ENCODE measurements at regions not wholly inside any gene's neighbourhood (a gene's known extent, or its start where the extent isn't known, plus 50 kb on each side); places are given as distances from the start of the nearest gene placed in this dataset.

GRCh38 chr1:68551459-68551858, 54.6 kb upstream of the DEPDC1 start:
- TF ChIP-seq, protein P1, sequence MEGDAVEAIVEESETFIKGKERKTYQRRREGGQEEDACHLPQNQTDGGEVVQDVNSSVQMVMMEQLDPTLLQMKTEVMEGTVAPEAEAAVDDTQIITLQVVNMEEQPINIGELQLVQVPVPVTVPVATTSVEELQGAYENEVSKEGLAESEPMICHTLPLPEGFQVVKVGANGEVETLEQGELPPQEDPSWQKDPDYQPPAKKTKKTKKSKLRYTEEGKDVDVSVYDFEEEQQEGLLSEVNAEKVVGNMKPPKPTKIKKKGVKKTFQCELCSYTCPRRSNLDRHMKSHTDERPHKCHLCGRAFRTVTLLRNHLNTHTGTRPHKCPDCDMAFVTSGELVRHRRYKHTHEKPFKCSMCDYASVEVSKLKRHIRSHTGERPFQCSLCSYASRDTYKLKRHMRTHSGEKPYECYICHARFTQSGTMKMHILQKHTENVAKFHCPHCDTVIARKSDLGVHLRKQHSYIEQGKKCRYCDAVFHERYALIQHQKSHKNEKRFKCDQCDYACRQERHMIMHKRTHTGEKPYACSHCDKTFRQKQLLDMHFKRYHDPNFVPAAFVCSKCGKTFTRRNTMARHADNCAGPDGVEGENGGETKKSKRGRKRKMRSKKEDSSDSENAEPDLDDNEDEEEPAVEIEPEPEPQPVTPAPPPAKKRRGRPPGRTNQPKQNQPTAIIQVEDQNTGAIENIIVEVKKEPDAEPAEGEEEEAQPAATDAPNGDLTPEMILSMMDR (IDR thresholded peaks at IDR 0.05; ENCODE audit: low read depth, low read length): no peak
- peak; percentile 11 for DNase-seq (ENCODE audit: low read depth, low spot score)
- no peak overlapping the region for H3K4me3 ChIP-seq (ENCODE audit: low read depth, low read length)
- in situ Hi-C loops (cut with HindIII; ENCODE audit: low sequenced_read_pairs): no loop called here

DNA sequence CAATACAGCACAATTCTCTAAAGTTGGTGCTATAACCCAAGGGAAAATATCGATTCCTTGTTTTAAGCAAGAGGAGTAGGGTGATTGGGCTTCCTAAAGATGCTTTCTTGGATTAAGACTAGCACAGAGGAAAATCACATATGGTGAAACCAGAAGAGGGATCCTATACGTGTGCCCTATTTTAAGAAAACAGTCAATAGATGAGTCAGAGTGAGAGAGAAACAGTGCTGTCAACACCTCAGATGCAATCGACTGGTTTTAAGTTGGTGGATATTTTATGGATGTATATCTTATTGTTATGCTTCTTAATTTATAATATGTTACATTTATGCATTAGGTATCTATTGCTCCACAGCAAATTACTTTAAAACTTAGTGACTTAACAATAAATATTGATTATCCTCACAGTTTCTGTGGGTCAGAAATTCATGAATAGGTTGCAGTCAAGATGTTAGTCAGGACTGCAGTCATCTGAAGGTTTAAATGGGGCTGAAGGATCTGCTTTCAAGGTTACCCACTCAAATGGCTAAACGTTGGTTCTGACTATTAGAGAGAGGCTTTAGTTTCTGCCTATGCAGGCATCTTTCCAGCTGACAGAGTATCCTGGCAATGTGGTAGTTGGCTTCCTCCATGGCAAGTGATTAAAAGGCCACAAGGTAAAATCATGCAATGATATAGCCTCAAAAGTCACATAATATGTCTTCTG, 61.6 kb upstream of the DEPDC1 start:
- DNase-seq (ENCODE audit: low read depth, low spot score): no peak
- TF ChIP-seq, protein P1 (IDR thresholded peaks at IDR 0.05; ENCODE audit: low read depth, low read length): no peak
- no peak overlapping the region for H3K4me3 ChIP-seq (ENCODE audit: low read depth, low read length)
- in situ Hi-C loops (cut with HindIII; ENCODE audit: low sequenced_read_pairs): no loop called here

DNA sequence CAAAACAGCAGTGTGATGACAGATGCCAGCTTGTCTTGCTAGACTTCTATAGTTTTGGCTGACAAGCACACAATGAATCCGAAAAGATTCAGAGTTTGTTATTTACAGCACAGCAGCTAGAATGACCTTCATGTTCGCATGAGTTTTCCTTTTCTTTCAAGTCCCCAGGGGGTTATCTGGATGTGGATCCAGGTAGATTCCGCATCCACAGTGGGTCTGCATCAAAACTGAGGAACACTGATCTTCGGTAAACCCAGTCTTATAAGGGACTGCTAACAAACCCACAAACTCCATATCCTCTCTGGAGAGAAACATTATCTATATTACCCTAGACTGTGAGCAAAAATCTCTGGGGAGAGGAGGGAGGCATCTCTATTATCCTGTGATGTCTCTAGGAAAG, 69.0 kb upstream of the DEPDC1 start:
- TF ChIP-seq, protein P1 (IDR thresholded peaks at IDR 0.05; ENCODE audit: low read depth, low read length): no peak
- DNase-seq (ENCODE audit: low read depth, low spot score): no peak
- H3K4me3 ChIP-seq (ENCODE audit: low read depth, low read length): no peak overlapping the region
- in situ Hi-C loops (cut with HindIII; ENCODE audit: low sequenced_read_pairs): no loop called here

DNA sequence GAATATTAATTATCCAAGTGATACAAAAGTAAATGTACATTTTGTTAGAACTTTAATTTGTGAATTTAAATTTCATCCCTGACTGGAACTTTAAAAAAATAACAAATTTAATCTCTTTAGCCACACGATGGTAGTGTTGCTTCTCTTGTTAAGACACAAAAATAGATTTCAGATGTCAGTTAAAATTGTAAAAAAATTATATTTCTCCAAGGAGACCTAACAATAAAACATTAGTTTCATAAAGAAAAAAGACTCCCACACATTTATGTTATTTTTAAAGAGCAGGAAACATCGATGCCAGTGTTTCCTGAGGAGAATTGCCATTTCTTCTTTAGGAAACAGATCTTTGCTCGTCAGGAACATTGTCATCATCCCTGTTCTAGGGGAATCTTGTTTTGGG, 74.0 kb upstream of the DEPDC1 start:
- in situ Hi-C loops (cut with HindIII; ENCODE audit: low sequenced_read_pairs): no loop called here
- TF ChIP-seq, protein P1 (IDR thresholded peaks at IDR 0.05; ENCODE audit: low read depth, low read length): no peak
- no peak for DNase-seq (ENCODE audit: low read depth, low spot score)
- H3K4me3 ChIP-seq (ENCODE audit: low read depth, low read length): no peak overlapping the region

DNA sequence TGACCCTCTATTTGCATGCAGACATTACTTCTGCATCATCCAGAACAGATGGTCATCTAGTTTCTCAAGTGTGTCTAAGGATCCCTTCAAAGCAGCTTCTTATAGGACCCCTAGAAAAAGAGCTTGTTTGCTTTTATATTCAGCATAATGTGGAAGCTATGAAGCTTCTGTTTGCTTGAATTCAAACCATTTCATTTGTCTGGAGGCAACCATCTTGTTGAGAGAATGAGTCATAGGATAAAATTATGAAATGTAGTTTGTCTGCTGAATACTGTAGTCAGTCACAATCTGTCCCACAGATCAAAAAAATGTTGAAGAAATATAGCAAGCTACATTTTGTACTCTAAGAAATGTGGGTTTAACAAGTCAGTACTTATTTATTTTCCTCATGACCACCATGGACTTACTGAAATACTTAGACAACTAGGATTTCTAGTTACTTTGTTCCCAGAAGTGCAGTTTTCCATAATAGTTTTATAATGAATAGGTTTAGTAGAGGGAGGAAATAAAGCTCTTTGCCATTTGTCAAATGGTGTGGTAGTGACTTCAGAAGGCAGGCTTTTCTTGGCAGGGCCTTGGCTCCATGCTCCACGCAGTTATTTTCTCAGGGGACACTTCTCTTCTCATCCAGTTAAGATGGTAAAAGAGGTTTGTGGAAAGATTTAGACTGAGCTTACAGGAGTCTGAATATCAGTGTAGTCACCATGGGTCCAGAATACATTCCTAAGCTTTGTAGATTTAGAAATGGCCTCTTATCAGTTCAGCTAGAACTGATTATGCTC, 74.8 kb upstream of the DEPDC1 start:
- in situ Hi-C loops (cut with HindIII; ENCODE audit: low sequenced_read_pairs): no loop called here
- TF ChIP-seq, protein P1 (IDR thresholded peaks at IDR 0.05; ENCODE audit: low read depth, low read length): no peak
- no peak for DNase-seq (ENCODE audit: low read depth, low spot score)
- H3K4me3 ChIP-seq (ENCODE audit: low read depth, low read length): no peak overlapping the region

DNA sequence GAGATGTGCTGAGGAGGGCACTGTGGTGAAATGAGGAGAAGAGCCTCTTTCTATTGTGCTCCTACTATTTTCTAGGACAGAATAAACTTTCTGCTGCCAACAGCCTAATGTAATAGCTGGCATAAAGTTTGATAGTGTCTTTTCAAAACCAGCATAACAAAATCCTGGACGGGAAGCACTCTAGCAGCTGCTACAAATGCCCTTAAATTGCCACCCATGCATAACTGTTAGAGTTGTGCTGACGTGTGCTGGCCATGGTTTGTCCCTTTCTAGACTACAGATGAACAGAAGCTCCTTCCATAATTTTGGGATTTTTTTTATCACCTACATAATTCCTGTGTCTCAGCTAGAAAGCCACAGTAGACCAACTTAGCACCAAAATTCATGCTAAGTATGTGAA, 88.5 kb upstream of the DEPDC1 start:
- in situ Hi-C loops (cut with HindIII; ENCODE audit: low sequenced_read_pairs): no loop called here
- TF ChIP-seq, protein P1 (IDR thresholded peaks at IDR 0.05; ENCODE audit: low read depth, low read length): no peak
- no peak for DNase-seq (ENCODE audit: low read depth, low spot score)
- H3K4me3 ChIP-seq (ENCODE audit: low read depth, low read length): no peak overlapping the region

Data from astrocyte of the spinal cord (primary cell).